ENCODE measurements at regions not wholly inside any gene's neighbourhood (a gene's known extent, or its start where the extent isn't known, plus 50 kb on each side); places are given as distances from the start of the nearest gene placed in this dataset.

GRCh38 chr15:59818336-59818735 is 129.2 kb upstream of the BNIP2 start:
- no peak for TF ChIP-seq CTCF (IDR thresholded peaks at IDR 0.05)
- no peak for TF ChIP-seq POLR2A (IDR thresholded peaks at IDR 0.05)
